Panc1 (cell line): ENCODE measurements at regions not wholly inside any gene's neighbourhood (a gene's known extent, or its start where the extent isn't known, plus 50 kb on each side); places are given as distances from the start of the nearest gene placed in this dataset.

Source experiments
- CTCF ChIP-seq: fragments of 450-650 bp; IDR thresholded peaks from 2 replicates; pipeline ENCODE4 v1.5.1; 2017; ENCODE audit warnings: mild to moderate bottlenecking
- REST ChIP-seq, 2 experiments: IDR thresholded peaks; 2 replicates each; pipeline ENCODE4 v1.6.1; 2011 to 2012; ENCODE audit warnings: low read depth in 2 of 2, control low read depth in 1 of 2, low read length in 1 of 2, mild to moderate bottlenecking in 1 of 2, moderate library complexity in 1 of 2; ENCODE audit not compliant: insufficient read depth in 1 of 2
- SIN3A ChIP-seq: IDR thresholded peaks from 2 replicates; pipeline ENCODE4 v1.6.1; 2012; ENCODE audit warnings: low read depth, mild to moderate bottlenecking, low read length, moderate library complexity, borderline replicate concordance; ENCODE audit not compliant: insufficient read depth

DNA sequence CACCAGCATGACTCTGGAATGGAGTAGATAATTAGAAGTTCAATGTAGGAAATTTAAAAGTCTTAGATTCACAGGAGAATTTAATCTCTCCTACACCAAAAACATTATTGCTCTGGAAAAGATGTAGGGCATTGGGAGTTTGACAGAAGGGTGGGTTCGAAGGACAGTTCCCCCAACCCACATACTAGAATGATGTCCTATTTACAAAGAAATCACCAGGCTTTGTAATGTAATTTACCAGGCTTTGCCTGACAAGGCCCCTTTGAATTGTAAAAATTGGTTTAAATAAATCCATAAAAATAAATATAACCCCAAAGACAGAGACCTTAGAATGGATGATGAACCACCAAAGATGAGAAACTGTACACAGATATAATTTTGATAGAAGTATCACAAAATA is 399.2 kb upstream of the GRID2 start:
- no peak for TF ChIP-seq CTCF
- TF ChIP-seq REST (IDR thresholded peaks at IDR 0.05; ENCODE audit: insufficient read depth in 1 of 2, low read depth in 2 of 2, low read length in 1 of 2), result no peak
- no peak for TF ChIP-seq SIN3A
